ENCODE measurements at regions not wholly inside any gene's neighbourhood (a gene's known extent, or its start where the extent isn't known, plus 50 kb on each side); places are given as distances from the start of the nearest gene placed in this dataset.

GRCh38 chr22:49449811-49450446 is 377.7 kb downstream of the BRD1 start:
- no peak for DNase-seq

- no peak for DNase-seq
These were observed 378.3 kb downstream of the BRD1 start for GRCh38 chr22:49449377-49449776.

GRCh38 chr22:49448526-49448925 is 379.1 kb downstream of the BRD1 start:
- DNase-seq: no peak

- DNase-seq: no peak
These were observed 379.8 kb downstream of the BRD1 start for GRCh38 chr22:49447837-49448236.

- no peak for DNase-seq
These were observed 380.6 kb downstream of the BRD1 start for GRCh38 chr22:49446759-49447710.

GRCh38 chr22:49446145-49446758 is 381.4 kb downstream of the BRD1 start:
- no peak for DNase-seq

- no peak for DNase-seq
These were observed 382.9 kb downstream of the BRD1 start for GRCh38 chr22:49444781-49445180.

- DNase-seq: no peak
These were observed 386.7 kb downstream of the BRD1 start for GRCh38 chr22:49440931-49441330.

GRCh38 chr22:49439373-49439772 is 388.3 kb downstream of the BRD1 start:
- no peak for DNase-seq

- DNase-seq: no peak
These were observed 389.7 kb downstream of the BRD1 start for GRCh38 chr22:49437956-49438355.

- DNase-seq: no peak
These were observed 390.3 kb downstream of the BRD1 start for GRCh38 chr22:49437356-49437755.

- DNase-seq: no peak
These were observed 391.6 kb downstream of the BRD1 start for GRCh38 chr22:49436056-49436455.

- DNase-seq: no peak
These were observed 392.1 kb downstream of the BRD1 start for GRCh38 chr22:49435596-49435995.

- DNase-seq: no peak
These were observed 393.7 kb downstream of the BRD1 start for GRCh38 chr22:49433717-49434611.

GRCh38 chr22:49432897-49433443 is 394.7 kb downstream of the BRD1 start:
- DNase-seq: no peak

- DNase-seq: no peak
These were observed 395.3 kb downstream of the BRD1 start for GRCh38 chr22:49432211-49432896.

GRCh38 chr22:49431551-49431950 is 396.1 kb downstream of the BRD1 start:
- no peak for DNase-seq

GRCh38 chr22:49429066-49429465 is 398.6 kb downstream of the BRD1 start:
- DNase-seq: no peak

GRCh38 chr22:49427941-49428340 is 399.7 kb downstream of the BRD1 start:
- no peak for DNase-seq

- no peak for DNase-seq
These were observed 400.3 kb downstream of the BRD1 start for GRCh38 chr22:49427341-49427740.

- DNase-seq: no peak
These were observed 400.9 kb downstream of the BRD1 start for GRCh38 chr22:49426618-49427266.

Data from amniotic stem cell (primary cell).